Right lobe of liver (tissue), 6 donors: ENCODE measurements at regions not wholly inside any gene's neighbourhood (a gene's known extent, or its start where the extent isn't known, plus 50 kb on each side); places are given as distances from the start of the nearest gene placed in this dataset.
"Not testable (repeated sequence)": the region's sequence is repeated elsewhere in the genome, so short reads cannot be mapped to it uniquely, and the experiment has no call there.

Source experiments
- ATAC-seq, 4 donors: fragments of 200-7000 bp; cut with Tn5 transposase; one replicate each; pipeline ENCODE4 v1.9.1; 2020; ENCODE audit warnings: mild to moderate bottlenecking in 4 of 4, moderate library complexity in 4 of 4
- DNase-seq, 3 donors: peaks; one replicate each; pipeline ENCODE4 v3.0.0-alpha.2; 2020
- H3K27ac ChIP-seq, 3 donors: fragments of 200-600 bp; one replicate each; pipeline ENCODE4 v1.8.0; 2022
- H3K27me3 ChIP-seq, 2 donors: fragments of 200-600 bp; one replicate each; pipeline ENCODE4 v1.8.0; 2022
- H3K36me3 ChIP-seq, 4 donors: fragments of 200-600 bp; sonication (generic) in 1 of 4; one replicate each; pipeline versions ENCODE4 v1.5.1 to v1.8.0; 2017 to 2022; ENCODE audit warnings: control low read depth in 1 of 4
- H3K4me1 ChIP-seq, 4 donors: fragments of 200-600 bp; sonication (generic) in 1 of 4; one replicate each; pipeline versions ENCODE4 v1.5.1 to v1.8.0; 2017 to 2022; ENCODE audit warnings: control low read depth in 1 of 4
- H3K4me3 ChIP-seq, 3 donors: fragments of 200-600 bp; one replicate each; pipeline ENCODE4 v1.8.0; 2022
- H3K9me3 ChIP-seq, 4 donors: fragments of 200-600 bp; sonication (generic) in 1 of 4; one replicate each; pipeline versions ENCODE4 v1.5.1 to v1.8.0; 2017 to 2022; ENCODE audit warnings: control low read depth in 1 of 4
- CTCF ChIP-seq, 4 donors: fragments of 200-600 bp in 3 of 4; fragments of 450-650 bp in 1 of 4; IDR thresholded peaks; one replicate each; pipeline versions ENCODE4 v1.5.1 to v1.8.0; 2016 to 2022; ENCODE audit warnings: antibody characterized with exemption in 4 of 4, mild to moderate bottlenecking in 2 of 4
- POLR2A ChIP-seq: fragments of 450-650 bp; IDR thresholded peaks from one replicate; pipeline ENCODE4 v1.6.1; 2017; ENCODE audit warnings: antibody characterized with exemption, mild to moderate bottlenecking
- WGBS: methylation state at CpG from one replicate; pipeline ENCODE4 v1.1.6; 2018; ENCODE audit warnings: low coverage, low lambda C conversion rate; ENCODE audit not compliant: insufficient coverage; ENCODE audit errors: missing lambda C conversion rate; 5-methylcytosine and 5-hydroxymethylcytosine counted together
- intact Hi-C, 2 donors: fragments of 100-400 bp; cut with DNase I; formaldehyde crosslinking; loops; one replicate each; pipeline versions ENCODE4 v1.11.2 to v1.14.1; 2022
- donor health status: DM: no; HTN: yes; CAD: no.
- donor health status: DM: no; HTN: no; CAD: no.
- donor health status: DM: no; HTN: no; CAD: no.
- donor health status: DM: no; HTN: yes; CAD: no.
- donor health status: DM: no; HTN: yes; CAD: no.

DNA sequence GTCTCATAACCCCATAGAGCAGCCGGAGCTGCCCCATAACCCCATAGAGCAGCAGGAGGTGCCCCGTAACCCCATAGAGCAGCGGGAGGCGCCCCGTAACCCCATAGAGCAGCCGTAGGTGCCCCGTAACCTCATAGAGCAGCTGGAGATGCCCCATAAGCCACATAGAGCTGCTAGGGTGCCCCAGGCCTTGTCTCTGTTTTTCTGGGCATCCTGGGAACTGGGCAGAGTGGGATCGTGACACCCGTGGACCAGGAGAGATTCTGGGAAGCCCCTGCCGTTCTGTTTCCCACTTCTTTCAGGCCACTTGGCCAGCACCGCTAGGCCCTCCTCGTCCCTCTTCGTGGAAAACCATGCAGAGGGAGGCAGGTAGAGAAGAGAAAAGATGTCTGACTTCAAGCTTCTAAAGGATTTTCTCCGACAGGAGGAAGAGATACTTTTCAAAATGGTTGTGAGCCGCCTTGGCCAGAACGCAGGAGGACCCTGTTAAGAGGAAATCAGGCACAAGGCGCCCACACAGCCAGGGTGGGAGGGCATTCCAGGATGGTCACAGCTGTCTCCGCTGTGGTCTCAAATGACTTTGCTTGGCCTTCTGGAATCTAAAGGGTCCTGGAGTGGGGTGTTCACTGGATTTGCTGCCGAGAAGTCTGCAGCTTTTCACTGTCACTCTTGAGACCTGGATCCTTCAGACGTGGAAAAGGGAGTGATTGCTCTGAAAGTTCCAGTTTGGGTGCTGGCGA lies 171.8 kb downstream of the NPIPB11 start:
- H3K4me3 ChIP-seq, H3K27me3 ChIP-seq, DNase-seq, ATAC-seq, intact Hi-C loops, H3K36me3 ChIP-seq, H3K4me1 ChIP-seq, H3K27ac ChIP-seq, H3K9me3 ChIP-seq: not testable (repeated sequence)
- WGBS, result 90% methylated on average over 8 of the region's 21 CpGs

DNA sequence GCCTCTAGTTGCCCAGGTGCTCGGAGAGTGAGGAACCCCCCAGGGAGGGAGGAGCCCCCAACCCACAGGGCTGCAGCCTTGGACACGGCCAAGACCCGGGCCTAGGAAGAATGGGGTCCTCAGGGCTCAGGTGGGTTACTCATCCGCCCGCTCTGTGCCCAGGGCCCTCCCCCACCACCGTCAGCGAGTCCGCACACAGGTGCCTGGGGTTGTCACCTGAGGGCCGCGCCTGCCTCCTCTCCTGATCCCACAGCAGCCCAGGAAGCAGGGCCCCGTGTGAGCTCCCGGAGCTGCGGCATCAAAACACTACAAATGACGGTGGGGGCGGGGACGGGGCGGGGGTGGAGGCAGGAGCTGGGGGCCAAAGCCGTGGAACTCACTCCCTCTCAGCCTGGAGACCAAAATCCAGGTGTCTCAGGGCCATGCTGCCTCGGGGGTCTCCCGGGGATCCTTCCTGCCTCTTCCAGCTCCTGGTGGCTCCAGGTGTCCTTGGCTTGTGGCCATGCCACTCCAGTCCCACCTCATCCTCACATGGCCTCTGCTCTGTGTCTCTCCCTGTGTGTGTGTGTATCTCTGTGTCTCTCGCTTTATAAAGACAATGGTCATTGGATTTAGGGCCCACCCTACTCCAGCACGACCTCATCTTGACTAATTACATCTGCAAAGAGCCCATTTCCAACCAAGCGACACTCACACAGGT lies 172.7 kb downstream of the NPIPB11 start:
- H3K27me3 ChIP-seq, H3K4me3 ChIP-seq, H3K4me1 ChIP-seq, ATAC-seq, intact Hi-C loops, H3K9me3 ChIP-seq, H3K27ac ChIP-seq, DNase-seq, H3K36me3 ChIP-seq: not testable (repeated sequence)
- WGBS, result 84% methylated on average over 3 of the region's 23 CpGs

- Histone ChIP-seq H3K4me3 (no peak overlapping the region), H3K9me3 (no peaks in the 10 kb centered on the region), H3K4me1 (peaks cover 0 to 13% (median 6%) of the 10 kb centered on the region in 4 donors), H3K27me3 (no peaks in the 10 kb centered on the region), H3K27ac (no peak overlapping the region), H3K36me3 (no peaks in the 10 kb centered on the region)
- no peak for TF ChIP-seq POLR2A
- no peak for TF ChIP-seq CTCF (IDR thresholded peaks at IDR 0.05)
- DNase-seq (no peak), ATAC-seq (no peak)
- no CpG with 5 or more reads among the region's 30 CpGs for WGBS
- intact Hi-C loops, result no loop called here
Observed at GRCh38 chr16:29232811-29233704, 173.5 kb downstream of the NPIPB11 start.

GRCh38 chr16:29232160-29232705 lies 174.3 kb downstream of the NPIPB11 start:
- H3K36me3 ChIP-seq, H3K27me3 ChIP-seq, DNase-seq, H3K27ac ChIP-seq, intact Hi-C loops, H3K9me3 ChIP-seq, ATAC-seq, H3K4me3 ChIP-seq: not testable (repeated sequence)
- 100% methylated on average over 2 of the region's 10 CpGs for WGBS
- H3K4me1 ChIP-seq, result peaks cover 0 to 13% (median 6%) of the 10 kb centered on the region in 4 donors

GRCh38 chr16:29231244-29231643 lies 175.3 kb downstream of the NPIPB11 start:
- intact Hi-C loops, result no loop called here
- WGBS, result 83% methylated on average over 1 of the region's 18 CpGs
- no peak for ATAC-seq
- DNase-seq, result no peak
- Histone ChIP-seq H3K9me3 (no peaks in the 10 kb centered on the region), H3K4me3 (no peak overlapping the region), H3K4me1 (peaks cover 0 to 13% (median 6%) of the 10 kb centered on the region in 4 donors), H3K27ac (no peak overlapping the region), H3K27me3 (no peaks in the 10 kb centered on the region), H3K36me3 (no peaks in the 10 kb centered on the region)
- no peak for TF ChIP-seq CTCF (IDR thresholded peaks at IDR 0.05)
- no peak for TF ChIP-seq POLR2A
